Vagina (tissue), 2 donors: ENCODE measurements at regions not wholly inside any gene's neighbourhood (a gene's known extent, or its start where the extent isn't known, plus 50 kb on each side); places are given as distances from the start of the nearest gene placed in this dataset.

Experiments used
- CTCF ChIP-seq, 3 experiments: fragments of 450-650 bp in 2 of 3; fragments of 200-600 bp in 1 of 3; sonication (generic) in 1 of 3; IDR thresholded peaks; one replicate each; pipeline ENCODE4 v1.5.1; 2017 to 2019; ENCODE audit warnings: antibody characterized with exemption in 3 of 3, mild to moderate bottlenecking in 2 of 3, moderate library complexity in 2 of 3
- POLR2A ChIP-seq, 2 donors: fragments of 450-650 bp; IDR thresholded peaks; one replicate each; pipeline ENCODE4 v1.6.1; 2017; ENCODE audit warnings: antibody characterized with exemption in 2 of 2, mild to moderate bottlenecking in 2 of 2, moderate library complexity in 2 of 2

GRCh38 chr2:2577407-2577831 lies 246.3 kb upstream of the MYT1L start:
- no peak for TF ChIP-seq CTCF (IDR thresholded peaks at IDR 0.05)
- TF ChIP-seq POLR2A (IDR thresholded peaks at IDR 0.05): no peak
